Right lobe of liver (tissue), 4 donors: ENCODE measurements at regions not wholly inside any gene's neighbourhood (a gene's known extent, or its start where the extent isn't known, plus 50 kb on each side); places are given as distances from the start of the nearest gene placed in this dataset.

ENCODE experiments used
- POLR2A ChIP-seq: fragments of 450-650 bp; IDR thresholded peaks from one replicate; pipeline ENCODE4 v1.6.1; 2017; ENCODE audit warnings: antibody characterized with exemption, mild to moderate bottlenecking
- TF ChIP-seq, protein P1 (sequence below), 4 donors: fragments of 200-600 bp in 3 of 4; fragments of 450-650 bp in 1 of 4; IDR thresholded peaks; one replicate each; pipeline versions ENCODE4 v1.5.1 to v1.8.0; 2016 to 2022; ENCODE audit warnings: antibody characterized with exemption in 4 of 4, mild to moderate bottlenecking in 2 of 4
- donor health status: DM: no; HTN: no; CAD: no.
- donor health status: DM: no; HTN: no; CAD: no.
- donor health status: DM: no; HTN: yes; CAD: no.

DNA sequence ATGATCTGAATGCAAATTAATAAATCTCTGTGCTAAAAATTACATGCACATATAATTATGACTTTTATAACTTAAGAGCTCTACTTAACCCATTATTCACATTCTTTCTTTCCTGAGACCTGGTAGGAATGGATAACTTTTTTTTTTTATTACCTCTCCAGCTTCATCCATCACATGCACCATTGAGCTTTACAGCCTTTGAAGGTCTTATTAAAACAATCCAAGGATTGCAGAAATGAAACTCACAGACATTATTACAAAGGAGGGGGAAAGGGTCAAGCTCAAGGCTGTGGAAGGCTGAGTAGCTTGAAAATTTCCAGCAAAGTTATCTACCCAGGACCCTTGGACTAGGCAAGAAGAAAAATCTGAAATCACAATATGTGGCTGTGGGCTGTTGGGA, 202.5 kb upstream of the GRIP1 start:
- TF ChIP-seq, protein P1, sequence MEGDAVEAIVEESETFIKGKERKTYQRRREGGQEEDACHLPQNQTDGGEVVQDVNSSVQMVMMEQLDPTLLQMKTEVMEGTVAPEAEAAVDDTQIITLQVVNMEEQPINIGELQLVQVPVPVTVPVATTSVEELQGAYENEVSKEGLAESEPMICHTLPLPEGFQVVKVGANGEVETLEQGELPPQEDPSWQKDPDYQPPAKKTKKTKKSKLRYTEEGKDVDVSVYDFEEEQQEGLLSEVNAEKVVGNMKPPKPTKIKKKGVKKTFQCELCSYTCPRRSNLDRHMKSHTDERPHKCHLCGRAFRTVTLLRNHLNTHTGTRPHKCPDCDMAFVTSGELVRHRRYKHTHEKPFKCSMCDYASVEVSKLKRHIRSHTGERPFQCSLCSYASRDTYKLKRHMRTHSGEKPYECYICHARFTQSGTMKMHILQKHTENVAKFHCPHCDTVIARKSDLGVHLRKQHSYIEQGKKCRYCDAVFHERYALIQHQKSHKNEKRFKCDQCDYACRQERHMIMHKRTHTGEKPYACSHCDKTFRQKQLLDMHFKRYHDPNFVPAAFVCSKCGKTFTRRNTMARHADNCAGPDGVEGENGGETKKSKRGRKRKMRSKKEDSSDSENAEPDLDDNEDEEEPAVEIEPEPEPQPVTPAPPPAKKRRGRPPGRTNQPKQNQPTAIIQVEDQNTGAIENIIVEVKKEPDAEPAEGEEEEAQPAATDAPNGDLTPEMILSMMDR (IDR thresholded peaks at IDR 0.05) = no peak
- no peak for TF ChIP-seq POLR2A
